ENCODE measurements at regions not wholly inside any gene's neighbourhood (a gene's known extent, or its start where the extent isn't known, plus 50 kb on each side); places are given as distances from the start of the nearest gene placed in this dataset.

GRCh38 chr10:8618834-8619233 lies 564.3 kb downstream of the GATA3 start:
- TF ChIP-seq POLR2A (IDR thresholded peaks at IDR 0.05), result no peak
- WGBS, result 73% methylated on average over 4 of the region's 4 CpGs

GRCh38 chr10:8628351-8628750 lies 573.9 kb downstream of the GATA3 start:
- Histone ChIP-seq H3K27me3 (replicated peaks; ENCODE audit: insufficient read depth) (no peaks in the 10 kb centered on the region), H3K27ac (no peak overlapping the region), H3K9me3 (no peaks in the 10 kb centered on the region), H3K4me1 (replicated peaks) (no peaks in the 10 kb centered on the region), H3K36me3 (no peaks in the 10 kb centered on the region), H3K4me3 (no peak overlapping the region)
- intact Hi-C loops (cut with DNase I), result no loop called here
- DNase-seq (ENCODE audit: low spot score), result no peak
- 73% methylated on average over 5 of the region's 5 CpGs for WGBS
- TF ChIP-seq POLR2A (IDR thresholded peaks at IDR 0.05), result no peak
- no peak for TF ChIP-seq CTCF (IDR thresholded peaks at IDR 0.05)
- TF ChIP-seq POLR2AphosphoS5 (IDR thresholded peaks at IDR 0.05), result no peak

More at GRCh38 chr10:8618834-8619233, 564.3 kb downstream of the GATA3 start:
- Histone ChIP-seq H3K27me3 (replicated peaks; ENCODE audit: insufficient read depth) (no peaks in the 10 kb centered on the region), H3K27ac (no peak overlapping the region), H3K36me3 (no peaks in the 10 kb centered on the region), H3K4me3 (no peak overlapping the region), H3K9me3 (no peaks in the 10 kb centered on the region), H3K4me1 (replicated peaks) (no peaks in the 10 kb centered on the region)
- DNase-seq (ENCODE audit: low spot score), result no peak
- intact Hi-C loops (cut with DNase I), result no loop called here

- WGBS, result 48% methylated on average over 1 of the region's 1 CpG
- DNase-seq (ENCODE audit: low spot score), result no peak
- intact Hi-C loops (cut with DNase I), result no loop called here
- H3K4me1 ChIP-seq (replicated peaks), result no peaks in the 10 kb centered on the region
- H3K4me3 ChIP-seq, result no peak overlapping the region
- TF ChIP-seq POLR2A (IDR thresholded peaks at IDR 0.05), result no peak
- TF ChIP-seq CTCF (IDR thresholded peaks at IDR 0.05), result no peak
- no peak for TF ChIP-seq POLR2AphosphoS5 (IDR thresholded peaks at IDR 0.05)
- no peaks in the 10 kb centered on the region for H3K27me3 ChIP-seq (replicated peaks; ENCODE audit: insufficient read depth)
- no peak overlapping the region for H3K27ac ChIP-seq
- H3K9me3 ChIP-seq, result no peaks in the 10 kb centered on the region
- H3K36me3 ChIP-seq, result no peaks in the 10 kb centered on the region
Observed at GRCh38 chr10:8633909-8634308, 579.4 kb downstream of the GATA3 start.

- Histone ChIP-seq H3K9me3 (no peaks in the 10 kb centered on the region), H3K27me3 (replicated peaks; ENCODE audit: insufficient read depth) (no peaks in the 10 kb centered on the region), H3K36me3 (no peaks in the 10 kb centered on the region), H3K4me3 (no peak overlapping the region), H3K27ac (no peak overlapping the region), H3K4me1 (replicated peaks) (no peaks in the 10 kb centered on the region)
- 95% methylated on average over 9 of the region's 9 CpGs for WGBS
- TF ChIP-seq POLR2AphosphoS5 (IDR thresholded peaks at IDR 0.05) (no peak), POLR2A (IDR thresholded peaks at IDR 0.05) (no peak), CTCF (IDR thresholded peaks at IDR 0.05) (no peak)
- intact Hi-C loops (cut with DNase I), result no loop called here
- DNase-seq (ENCODE audit: low spot score), result no peak
Observed at GRCh38 chr10:8636371-8636770, 581.9 kb downstream of the GATA3 start.

- Histone ChIP-seq H3K27ac (no peak overlapping the region), H3K4me3 (no peak overlapping the region), H3K36me3 (no peaks in the 10 kb centered on the region), H3K27me3 (replicated peaks; ENCODE audit: insufficient read depth) (no peaks in the 10 kb centered on the region), H3K4me1 (replicated peaks) (no peaks in the 10 kb centered on the region), H3K9me3 (no peaks in the 10 kb centered on the region)
- intact Hi-C loops (cut with DNase I), result no loop called here
- DNase-seq (ENCODE audit: low spot score), result no peak
- TF ChIP-seq CTCF (IDR thresholded peaks at IDR 0.05) (no peak), POLR2AphosphoS5 (IDR thresholded peaks at IDR 0.05) (no peak)
- 68% methylated on average over 4 of the region's 4 CpGs for WGBS
Observed at GRCh38 chr10:8637640-8638039, 583.2 kb downstream of the GATA3 start.
